ENCODE measurements at regions not wholly inside any gene's neighbourhood (a gene's known extent, or its start where the extent isn't known, plus 50 kb on each side); places are given as distances from the start of the nearest gene placed in this dataset.

GRCh38 chr7:84528756-84529479, 334.3 kb upstream of the SEMA3A start:
- no peaks in the 10 kb centered on the region for H3K4me1 ChIP-seq (ENCODE audit: low read length)
- H3K9me3 ChIP-seq (replicated peaks; ENCODE audit: insufficient read depth, low read length): no peaks in the 10 kb centered on the region
- H3K27ac ChIP-seq (ENCODE audit: low read length): no peak overlapping the region
- no peaks in the 10 kb centered on the region for H3F3A ChIP-seq (ENCODE audit: insufficient read depth, low read length)
- H3K79me2 ChIP-seq (ENCODE audit: low read length): no peaks in the 10 kb centered on the region
- no peak overlapping the region for H3K4me2 ChIP-seq (ENCODE audit: low read depth, low read length)
- no peak for TF ChIP-seq EZH2phosphoT487 (IDR thresholded peaks at IDR 0.05; ENCODE audit: low read length)
- H3K36me3 ChIP-seq (replicated peaks; ENCODE audit: insufficient read depth, low read length): no peaks in the 10 kb centered on the region
- H3K9me2 ChIP-seq (replicated peaks; ENCODE audit: insufficient read depth, low read length): no peaks in the 10 kb centered on the region
- H3K27me3 ChIP-seq (replicated peaks; ENCODE audit: insufficient read depth, low read length): no peaks in the 10 kb centered on the region
- no peak overlapping the region for H3K4me3 ChIP-seq (ENCODE audit: low read length)
- no peak overlapping the region for H3K9ac ChIP-seq (ENCODE audit: low read length)
- no peak for DNase-seq
- no peak overlapping the region for H2AFZ ChIP-seq (ENCODE audit: low read length)
- no peaks in the 10 kb centered on the region for H4K20me1 ChIP-seq (ENCODE audit: insufficient read depth, low read length)

- H3K9me3 ChIP-seq (replicated peaks; ENCODE audit: insufficient read depth, low read length): no peaks in the 10 kb centered on the region
- H3K4me1 ChIP-seq (ENCODE audit: low read length): no peaks in the 10 kb centered on the region
- no peak overlapping the region for H3K9ac ChIP-seq (ENCODE audit: low read length)
- H2AFZ ChIP-seq (ENCODE audit: low read length): no peak overlapping the region
- no peaks in the 10 kb centered on the region for H3K9me2 ChIP-seq (replicated peaks; ENCODE audit: insufficient read depth, low read length)
- H3K79me2 ChIP-seq (ENCODE audit: low read length): no peaks in the 10 kb centered on the region
- H4K20me1 ChIP-seq (ENCODE audit: insufficient read depth, low read length): no peaks in the 10 kb centered on the region
- no peak for DNase-seq
- H3K27ac ChIP-seq (ENCODE audit: low read length): no peak overlapping the region
- no peaks in the 10 kb centered on the region for H3K27me3 ChIP-seq (replicated peaks; ENCODE audit: insufficient read depth, low read length)
- H3K4me2 ChIP-seq (ENCODE audit: low read depth, low read length): no peak overlapping the region
- H3K4me3 ChIP-seq (ENCODE audit: low read length): no peak overlapping the region
- H3K36me3 ChIP-seq (replicated peaks; ENCODE audit: insufficient read depth, low read length): no peaks in the 10 kb centered on the region
- no peaks in the 10 kb centered on the region for H3F3A ChIP-seq (ENCODE audit: insufficient read depth, low read length)
- no peak for TF ChIP-seq CTCF (IDR thresholded peaks at IDR 0.05; ENCODE audit: low read length)
- no peak for TF ChIP-seq EZH2phosphoT487 (IDR thresholded peaks at IDR 0.05; ENCODE audit: low read length)
- TF ChIP-seq EZH2 (optimal IDR thresholded peaks at IDR 0.05; ENCODE audit: low read depth, low read length): no peak
These were observed 330.4 kb upstream of the SEMA3A start for GRCh38 chr7:84524714-84525694.

- Histone ChIP-seq H3K4me2 (ENCODE audit: low read depth, low read length) (no peak overlapping the region), H3K27ac (ENCODE audit: low read length) (no peak overlapping the region), H2AFZ (ENCODE audit: low read length) (no peak overlapping the region), H4K20me1 (ENCODE audit: insufficient read depth, low read length) (no peaks in the 10 kb centered on the region), H3K79me2 (ENCODE audit: low read length) (no peaks in the 10 kb centered on the region), H3K4me1 (ENCODE audit: low read length) (no peaks in the 10 kb centered on the region), H3K27me3 (replicated peaks; ENCODE audit: insufficient read depth, low read length) (no peaks in the 10 kb centered on the region), H3K9me2 (replicated peaks; ENCODE audit: insufficient read depth, low read length) (no peaks in the 10 kb centered on the region), H3K4me3 (ENCODE audit: low read length) (no peak overlapping the region), H3K9ac (ENCODE audit: low read length) (no peak overlapping the region), H3K36me3 (replicated peaks; ENCODE audit: insufficient read depth, low read length) (no peaks in the 10 kb centered on the region), H3F3A (ENCODE audit: insufficient read depth, low read length) (no peaks in the 10 kb centered on the region), H3K9me3 (replicated peaks; ENCODE audit: insufficient read depth, low read length) (no peaks in the 10 kb centered on the region)
- TF ChIP-seq EZH2 (optimal IDR thresholded peaks at IDR 0.05; ENCODE audit: low read depth, low read length): no peak
- no peak for TF ChIP-seq EZH2phosphoT487 (IDR thresholded peaks at IDR 0.05; ENCODE audit: low read length)
- no peak for TF ChIP-seq CTCF (IDR thresholded peaks at IDR 0.05; ENCODE audit: low read length)
- no peak for DNase-seq
These were observed 318.5 kb upstream of the SEMA3A start for GRCh38 chr7:84513061-84513460.

Data from MM.1S (cell line).